ENCODE measurements at regions not wholly inside any gene's neighbourhood (a gene's known extent, or its start where the extent isn't known, plus 50 kb on each side); places are given as distances from the start of the nearest gene placed in this dataset.
A peak's percentile ranks its signal among the peaks of the same experiment; 100 is the strongest.

GRCh38 chr22:23431337-23432072 lies 148.6 kb downstream of the IGLL1 start (continued):
- no peak for TF ChIP-seq GPBP1L1 (CRISPR knock-in tag; IDR thresholded peaks at IDR 0.05)
- no peak for TF ChIP-seq AHDC1 (CRISPR knock-in tag; IDR thresholded peaks at IDR 0.05; ENCODE audit: borderline replicate concordance)
- no peak for TF ChIP-seq ZNF615 (CRISPR knock-in tag; IDR thresholded peaks at IDR 0.05; ENCODE audit: borderline replicate concordance)
- peak; percentile 45 for TF ChIP-seq ZBTB38 (CRISPR knock-in tag; IDR thresholded peaks at IDR 0.05)
- no peak for TF ChIP-seq ISL2 (CRISPR knock-in tag; IDR thresholded peaks at IDR 0.05)
- 0 out of 2 replicates have a peak, but pooled peaks have one; percentile 11 for TF ChIP-seq MAX (IDR thresholded peaks at IDR 0.05)
- TF ChIP-seq SAFB2 (CRISPR knock-in tag; IDR thresholded peaks at IDR 0.05; ENCODE audit: borderline replicate concordance, low read depth): no peak
- TF ChIP-seq, protein P1, sequence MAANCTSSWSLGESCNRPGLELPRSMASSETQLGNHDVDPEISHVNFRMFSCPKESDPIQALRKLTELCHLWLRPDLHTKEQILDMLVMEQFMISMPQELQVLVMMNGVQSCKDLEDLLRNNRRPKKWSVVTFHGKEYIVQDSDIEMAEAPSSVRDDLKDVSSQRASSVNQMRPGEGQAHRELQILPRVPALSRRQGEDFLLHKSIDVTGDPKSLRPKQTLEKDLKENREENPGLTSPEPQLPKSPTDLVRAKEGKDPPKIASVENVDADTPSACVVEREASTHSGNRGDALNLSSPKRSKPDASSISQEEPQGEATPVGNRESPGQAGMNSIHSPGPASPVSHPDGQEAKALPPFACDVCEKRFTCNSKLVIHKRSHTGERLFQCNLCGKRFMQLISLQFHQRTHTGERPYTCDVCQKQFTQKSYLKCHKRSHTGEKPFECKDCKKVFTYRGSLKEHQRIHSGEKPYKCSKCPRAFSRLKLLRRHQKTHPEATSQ (CRISPR knock-in tag; IDR thresholded peaks at IDR 0.05; ENCODE audit: borderline replicate concordance): no peak
- TF ChIP-seq, protein P2, sequence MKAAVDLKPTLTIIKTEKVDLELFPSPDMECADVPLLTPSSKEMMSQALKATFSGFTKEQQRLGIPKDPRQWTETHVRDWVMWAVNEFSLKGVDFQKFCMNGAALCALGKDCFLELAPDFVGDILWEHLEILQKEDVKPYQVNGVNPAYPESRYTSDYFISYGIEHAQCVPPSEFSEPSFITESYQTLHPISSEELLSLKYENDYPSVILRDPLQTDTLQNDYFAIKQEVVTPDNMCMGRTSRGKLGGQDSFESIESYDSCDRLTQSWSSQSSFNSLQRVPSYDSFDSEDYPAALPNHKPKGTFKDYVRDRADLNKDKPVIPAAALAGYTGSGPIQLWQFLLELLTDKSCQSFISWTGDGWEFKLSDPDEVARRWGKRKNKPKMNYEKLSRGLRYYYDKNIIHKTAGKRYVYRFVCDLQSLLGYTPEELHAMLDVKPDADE (CRISPR knock-in tag; IDR thresholded peaks at IDR 0.05): no peak
- no peak for TF ChIP-seq ZNF282 (IDR thresholded peaks at IDR 0.05; ENCODE audit: partially characterized antibody)
- TF ChIP-seq RAD51 (IDR thresholded peaks at IDR 0.05; ENCODE audit: borderline replicate concordance): no peak
- no peak for TF ChIP-seq SMAD1 (CRISPR knock-in tag; IDR thresholded peaks at IDR 0.05; ENCODE audit: borderline replicate concordance, low read depth)
- 0 out of 2 replicates have a peak, but pooled peaks have one; percentile 61 for TF ChIP-seq ZNF572 (CRISPR knock-in tag; IDR thresholded peaks at IDR 0.05)
- no peak for TF ChIP-seq ZFP91 (CRISPR knock-in tag; IDR thresholded peaks at IDR 0.05; ENCODE audit: borderline replicate concordance)
- TF ChIP-seq MLX (CRISPR knock-in tag; IDR thresholded peaks at IDR 0.05): no peak
- TF ChIP-seq ZNF367 (CRISPR knock-in tag; IDR thresholded peaks at IDR 0.05; ENCODE audit: borderline replicate concordance): no peak
- no peak for TF ChIP-seq HHEX (CRISPR knock-in tag; IDR thresholded peaks at IDR 0.05)
